SK-N-SH treated with all-trans-retinoic acid at 6 μM for 48 hours (cell line): ENCODE measurements at regions not wholly inside any gene's neighbourhood (a gene's known extent, or its start where the extent isn't known, plus 50 kb on each side); places are given as distances from the start of the nearest gene placed in this dataset.

Experiments used
- ARNTL ChIP-seq: fragments of 450-650 bp; formaldehyde crosslinking; IDR thresholded peaks from 2 replicates; pipeline ENCODE4 v1.5.0; 2020; ENCODE audit warnings: low read depth, mild to moderate bottlenecking, moderate library complexity, borderline replicate concordance
- ISL1 ChIP-seq: fragments of 250-450 bp; sonication (Bioruptor Pico); IDR thresholded peaks from 2 replicates; pipeline ENCODE4 v2.1.2; 2022; ENCODE audit warnings: mild to moderate bottlenecking, moderate library complexity
- PPARA ChIP-seq: fragments of 250-450 bp; sonication (Bioruptor Pico); IDR thresholded peaks from 2 replicates; pipeline ENCODE4 v1.5.0; 2020; ENCODE audit warnings: mild to moderate bottlenecking, borderline replicate concordance
- SNAI2 ChIP-seq: fragments of 250-450 bp; sonication (Bioruptor Pico); IDR thresholded peaks from 2 replicates; pipeline ENCODE4 v1.5.0; 2020; ENCODE audit warnings: mild to moderate bottlenecking, moderate library complexity

GRCh38 chr17:34478244-34478643 lies 101.1 kb upstream of the TMEM132E start:
- TF ChIP-seq ISL1 (CRISPR knock-in tag): no peak
- TF ChIP-seq SNAI2 (CRISPR knock-in tag): no peak
- TF ChIP-seq PPARA (CRISPR knock-in tag): no peak
- no peak for TF ChIP-seq ARNTL
